Neural progenitor cell (in vitro differentiated cells): ENCODE measurements at regions not wholly inside any gene's neighbourhood (a gene's known extent, or its start where the extent isn't known, plus 50 kb on each side); places are given as distances from the start of the nearest gene placed in this dataset.
A peak's percentile ranks its signal among the peaks of the same experiment; 100 is the strongest.

Source experiments
- DNase-seq: peaks from one replicate; pipeline ENCODE4 v3.0.0-alpha.2; 2016; ENCODE audit warnings: low spot score
- H2AFZ ChIP-seq: fragments of 200-600 bp; sonication (generic); replicated peaks from 2 replicates; pipeline ENCODE4 v1.6.1; 2016; ENCODE audit warnings: antibody characterized with exemption
- H3F3A ChIP-seq: fragments of 200-600 bp; sonication (generic); 2 replicates; pipeline ENCODE4 v1.6.1; 2016; ENCODE audit warnings: antibody characterized with exemption, low read depth
- H3K27ac ChIP-seq: fragments of 200-600 bp; sonication (generic); 2 replicates; pipeline ENCODE4 v1.5.1; 2016; ENCODE audit warnings: mild to moderate bottlenecking
- H3K27me3 ChIP-seq: fragments of 200-600 bp; sonication (generic); 2 replicates; pipeline ENCODE4 v1.6.1; 2016; ENCODE audit warnings: mild to moderate bottlenecking, moderate library complexity
- H3K36me3 ChIP-seq: fragments of 200-600 bp; sonication (generic); 2 replicates; pipeline ENCODE4 v1.5.1; 2016
- H3K4me1 ChIP-seq: fragments of 200-600 bp; sonication (generic); 2 replicates; pipeline ENCODE4 v1.6.1; 2016; ENCODE audit warnings: mixed run types
- H3K4me2 ChIP-seq: fragments of 200-600 bp; sonication (generic); 2 replicates; pipeline ENCODE4 v1.6.1; 2016
- H3K4me3 ChIP-seq: fragments of 200-600 bp; sonication (generic); 2 replicates; pipeline ENCODE4 v1.5.1; 2016
- H3K79me2 ChIP-seq: fragments of 200-600 bp; sonication (generic); 2 replicates; pipeline ENCODE4 v1.6.1; 2016; ENCODE audit warnings: low read depth
- H3K9ac ChIP-seq: fragments of 200-600 bp; sonication (generic); 2 replicates; pipeline ENCODE4 v1.6.1; 2016
- H3K9me3 ChIP-seq: fragments of 200-600 bp; sonication (generic); 2 replicates; pipeline ENCODE4 v1.5.1; 2016; ENCODE audit warnings: low read depth
- H4K20me1 ChIP-seq: fragments of 200-600 bp; sonication (generic); 2 replicates; pipeline ENCODE4 v1.6.1; 2016; ENCODE audit warnings: low read depth
- H3K27ac Mint-ChIP-seq: 3 replicates; pipeline ENCODE4 v1.8.0; 2021; ENCODE audit warnings: mixed read lengths
- H3K27me3 Mint-ChIP-seq: 2 replicates; pipeline ENCODE4 v1.8.0; 2022; ENCODE audit warnings: low read depth, mild to moderate bottlenecking, inconsistent platforms, moderate library complexity, mixed read lengths; ENCODE audit not compliant: insufficient read depth
- H3K36me3 Mint-ChIP-seq: 3 replicates; pipeline ENCODE4 v1.8.0; 2021; ENCODE audit warnings: mixed read lengths
- H3K4me1 Mint-ChIP-seq: 3 replicates; pipeline ENCODE4 v1.8.0; 2021; ENCODE audit warnings: mixed read lengths
- H3K4me3 Mint-ChIP-seq: 3 replicates; pipeline ENCODE4 v1.8.0; 2021; ENCODE audit warnings: mild to moderate bottlenecking, moderate library complexity, mixed read lengths
- H3K9me3 Mint-ChIP-seq: 3 replicates; pipeline ENCODE4 v1.8.0; 2020; ENCODE audit warnings: mixed read lengths
- EZH2 ChIP-seq: fragments of 200-600 bp; sonication (generic); IDR thresholded peaks from 2 replicates; pipeline ENCODE4 v1.6.1; 2017; ENCODE audit warnings: antibody characterized with exemption, mild to moderate bottlenecking, moderate library complexity
- EZH2phosphoT487 ChIP-seq: fragments of 200-600 bp; sonication (generic); IDR thresholded peaks from 2 replicates; pipeline ENCODE4 v1.6.1; 2017; ENCODE audit warnings: antibody characterized with exemption
- TF ChIP-seq, protein P1 (sequence below): fragments of 200-600 bp; sonication (generic); IDR thresholded peaks from 2 replicates; pipeline ENCODE4 v1.5.1; 2017; ENCODE audit warnings: antibody characterized with exemption, mild to moderate bottlenecking

DNA sequence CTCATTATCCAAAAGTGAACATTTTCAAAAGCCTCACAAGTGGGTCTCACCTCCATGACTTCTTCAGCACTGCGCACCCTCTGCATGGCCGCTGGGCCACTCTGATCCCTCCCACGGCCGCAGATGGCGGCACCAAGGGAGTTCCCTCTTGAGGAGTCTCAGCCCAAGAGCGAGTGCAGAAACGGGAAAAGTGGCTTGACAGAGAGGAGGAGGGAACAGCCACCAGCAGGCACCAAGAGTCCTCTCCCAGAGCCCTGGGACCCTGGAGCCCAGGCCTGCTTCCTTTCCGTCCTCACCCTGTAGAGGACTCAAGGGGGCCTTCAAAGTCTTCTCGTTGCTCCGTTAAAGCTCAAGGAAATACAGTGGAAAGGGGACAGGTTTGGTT is 230.2 kb upstream of the DIO3 start:
- H3K4me3 Mint-ChIP-seq = no peak overlapping the region
- Histone ChIP-seq H3K9me3 (no peaks in the 10 kb centered on the region), H3K27me3 (no peaks in the 10 kb centered on the region), H3K4me2 (no peak overlapping the region), H4K20me1 (no peaks in the 10 kb centered on the region), H3K27ac (no peak overlapping the region), H3K79me2 (no peaks in the 10 kb centered on the region), H3K9ac (no peak overlapping the region), H3K36me3 (no peaks in the 10 kb centered on the region), H3F3A (peaks cover 25% of the 10 kb centered on the region), H3K4me1 (peaks cover 26% of the 10 kb centered on the region), H3K4me3 (no peak overlapping the region), H2AFZ (no peak overlapping the region)
- TF ChIP-seq, protein P1, sequence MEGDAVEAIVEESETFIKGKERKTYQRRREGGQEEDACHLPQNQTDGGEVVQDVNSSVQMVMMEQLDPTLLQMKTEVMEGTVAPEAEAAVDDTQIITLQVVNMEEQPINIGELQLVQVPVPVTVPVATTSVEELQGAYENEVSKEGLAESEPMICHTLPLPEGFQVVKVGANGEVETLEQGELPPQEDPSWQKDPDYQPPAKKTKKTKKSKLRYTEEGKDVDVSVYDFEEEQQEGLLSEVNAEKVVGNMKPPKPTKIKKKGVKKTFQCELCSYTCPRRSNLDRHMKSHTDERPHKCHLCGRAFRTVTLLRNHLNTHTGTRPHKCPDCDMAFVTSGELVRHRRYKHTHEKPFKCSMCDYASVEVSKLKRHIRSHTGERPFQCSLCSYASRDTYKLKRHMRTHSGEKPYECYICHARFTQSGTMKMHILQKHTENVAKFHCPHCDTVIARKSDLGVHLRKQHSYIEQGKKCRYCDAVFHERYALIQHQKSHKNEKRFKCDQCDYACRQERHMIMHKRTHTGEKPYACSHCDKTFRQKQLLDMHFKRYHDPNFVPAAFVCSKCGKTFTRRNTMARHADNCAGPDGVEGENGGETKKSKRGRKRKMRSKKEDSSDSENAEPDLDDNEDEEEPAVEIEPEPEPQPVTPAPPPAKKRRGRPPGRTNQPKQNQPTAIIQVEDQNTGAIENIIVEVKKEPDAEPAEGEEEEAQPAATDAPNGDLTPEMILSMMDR = no peak
- TF ChIP-seq EZH2phosphoT487 (no peak), EZH2 (no peak)
- peaks cover 31% of the 10 kb centered on the region for H3K27me3 Mint-ChIP-seq
- H3K36me3 Mint-ChIP-seq = peaks cover under 1% of the 10 kb centered on the region
- H3K9me3 Mint-ChIP-seq = peaks cover 3% of the 10 kb centered on the region
- H3K4me1 Mint-ChIP-seq = peaks cover 38% of the 10 kb centered on the region
- H3K27ac Mint-ChIP-seq = no peak overlapping the region
- no peak for DNase-seq

DNA sequence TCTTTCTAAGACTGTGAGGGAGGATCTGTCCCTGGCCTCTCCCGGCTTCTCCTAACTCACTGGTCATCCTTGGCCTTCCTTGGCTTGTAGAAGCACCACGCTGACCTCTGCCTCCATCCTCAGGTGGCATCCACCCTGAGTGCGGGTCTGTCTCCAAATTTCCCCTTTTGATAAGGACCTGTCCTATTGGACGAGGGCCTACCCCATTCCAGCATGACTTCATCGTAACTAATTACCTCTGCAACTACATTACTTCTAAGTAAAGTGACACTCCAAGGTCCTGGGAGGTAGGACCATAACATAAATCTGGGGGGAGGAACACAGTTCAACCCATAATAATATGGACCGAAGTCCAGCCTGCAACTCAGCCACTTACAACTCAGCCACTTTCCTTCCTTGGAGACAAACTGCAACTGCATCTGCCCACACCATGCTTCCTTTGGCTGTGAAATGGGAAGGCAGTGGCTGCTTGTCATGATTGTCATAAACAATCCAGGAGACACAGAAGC is 229.6 kb upstream of the DIO3 start:
- Mint-ChIP-seq H3K27ac (peak overlapping the region; percentile 90), H3K36me3 (no peaks in the 10 kb centered on the region), H3K27me3 (peaks cover 35% of the 10 kb centered on the region), H3K4me3 (no peak overlapping the region), H3K9me3 (peaks cover 3% of the 10 kb centered on the region), H3K4me1 (peaks cover 44% of the 10 kb centered on the region)
- no peak for DNase-seq
- Histone ChIP-seq H3K9me3 (no peaks in the 10 kb centered on the region), H3K79me2 (no peaks in the 10 kb centered on the region), H3K4me2 (no peak overlapping the region), H3F3A (peaks cover 25% of the 10 kb centered on the region), H3K27me3 (no peaks in the 10 kb centered on the region), H4K20me1 (no peaks in the 10 kb centered on the region), H3K4me3 (no peak overlapping the region), H3K27ac (no peak overlapping the region), H3K4me1 (peaks cover 31% of the 10 kb centered on the region), H3K36me3 (no peaks in the 10 kb centered on the region), H2AFZ (no peak overlapping the region), H3K9ac (no peak overlapping the region)
- no peak for TF ChIP-seq EZH2phosphoT487
- TF ChIP-seq EZH2 = no peak
- TF ChIP-seq, protein P1 = no peak

DNA sequence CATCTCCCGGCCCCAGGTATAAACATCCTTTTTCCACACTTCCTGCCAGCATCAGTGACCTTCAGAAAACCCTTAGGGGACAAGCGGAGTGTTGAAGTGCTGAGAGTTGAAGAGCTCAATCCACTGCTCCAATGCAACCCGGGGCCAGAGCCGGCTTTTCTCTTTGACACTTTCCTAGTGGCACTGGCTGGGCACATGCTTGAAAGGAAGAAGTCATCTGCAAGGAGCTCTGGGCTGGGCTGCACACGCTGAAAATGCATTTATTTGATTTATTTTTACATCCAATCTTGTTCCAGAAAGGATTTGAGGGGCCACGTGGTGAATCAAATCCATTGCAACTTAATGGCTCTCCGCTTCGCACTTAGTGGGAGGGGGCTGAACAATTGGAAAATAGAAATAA is 229.0 kb upstream of the DIO3 start:
- H3K4me3 Mint-ChIP-seq = peak overlapping the region; percentile 7

More for the DNA sequence above, 229.0 kb upstream of the DIO3 start:
- TF ChIP-seq EZH2phosphoT487 (no peak), EZH2 (no peak)
- TF ChIP-seq, protein P1 = no peak
- no peaks in the 10 kb centered on the region for H3K36me3 ChIP-seq
- no peaks in the 10 kb centered on the region for H3K79me2 ChIP-seq
- H3K4me2 ChIP-seq = no peak overlapping the region
- H3K36me3 Mint-ChIP-seq = no peaks in the 10 kb centered on the region
- no peak overlapping the region for H2AFZ ChIP-seq
- H3K9me3 ChIP-seq = no peaks in the 10 kb centered on the region
- H4K20me1 ChIP-seq = no peaks in the 10 kb centered on the region
- H3K4me3 ChIP-seq = no peak overlapping the region
- H3F3A ChIP-seq = peaks cover 25% of the 10 kb centered on the region
- H3K27me3 ChIP-seq = peaks cover under 1% of the 10 kb centered on the region
- H3K9me3 Mint-ChIP-seq = peaks cover 5% of the 10 kb centered on the region
- no peak overlapping the region for H3K9ac ChIP-seq
- H3K27me3 Mint-ChIP-seq = peaks cover 38% of the 10 kb centered on the region
- H3K4me1 ChIP-seq = peaks cover 34% of the 10 kb centered on the region
- H3K4me1 Mint-ChIP-seq = peaks cover 48% of the 10 kb centered on the region
- H3K27ac Mint-ChIP-seq = no peak overlapping the region
- DNase-seq = no peak
- H3K27ac ChIP-seq = no peak overlapping the region
